Adrenal gland (tissue), 9 donors: ENCODE measurements at regions not wholly inside any gene's neighbourhood (a gene's known extent, or its start where the extent isn't known, plus 50 kb on each side); places are given as distances from the start of the nearest gene placed in this dataset.

Experiments
- DNase-seq, 7 donors: peaks; one replicate each; pipeline ENCODE4 v3.0.0-alpha.2; 2019 to 2020
- H3K27ac ChIP-seq, 5 donors: fragments of 200-600 bp; sonication (generic) in 4 of 5; 1 replicate in 3 of 5; 2 replicates in 2 of 5; pipeline versions ENCODE4 v1.5.1 to v1.8.0; 2016 to 2020; ENCODE audit warnings: mild to moderate bottlenecking in 1 of 5
- H3K27me3 ChIP-seq: fragments of 200-600 bp; 2 replicates; pipeline ENCODE4 v1.8.0; 2021
- H3K36me3 ChIP-seq, 2 donors: fragments of 200-600 bp; replicated peaks in 1 of 2; 1 replicate in 1 of 2; 2 replicates in 1 of 2; pipeline versions ENCODE4 v1.5.1 to v1.8.0; 2018 to 2022
- H3K4me1 ChIP-seq, 2 donors: fragments of 200-600 bp; replicated peaks in 1 of 2; 1 replicate in 1 of 2; 2 replicates in 1 of 2; pipeline versions ENCODE4 v1.5.1 to v1.8.0; 2018 to 2021
- H3K4me3 ChIP-seq, 4 donors: fragments of 200-600 bp; sonication (generic) in 3 of 4; one replicate each; pipeline ENCODE4 v1.5.1; 2016 to 2018
- H3K9me3 ChIP-seq, 3 donors: fragments of 200-600 bp; sonication (generic) in 1 of 3; replicated peaks in 1 of 3; 1 replicate in 2 of 3; 2 replicates in 1 of 3; pipeline versions ENCODE4 v1.5.1 to v1.8.0; 2016 to 2021
- POLR2A ChIP-seq, 2 donors: fragments of 450-650 bp; IDR thresholded peaks; one replicate each; pipeline ENCODE4 v1.6.1; 2017; ENCODE audit warnings: antibody characterized with exemption in 2 of 2, mild to moderate bottlenecking in 2 of 2, moderate library complexity in 1 of 2
- WGBS, 4 donors: extraction: QIAGEN DNeasy Blood & Tissue Kit in 2 of 4; methylation state at CpG; one replicate each; pipeline versions ENCODE4 v1.1.5 to v1.1.7; 2013 to 2017; 5-methylcytosine and 5-hydroxymethylcytosine counted together
- intact Hi-C, 2 donors: fragments of 100-400 bp; cut with DNase I; formaldehyde crosslinking; loops; one replicate each; pipeline versions ENCODE4 v1.14.1 to v1.15.0; 2022 to 2023
- TF ChIP-seq, protein P1 (sequence below), 6 experiments: fragments of 450-650 bp in 4 of 6; fragments of 200-600 bp in 2 of 6; sonication (generic) in 1 of 6; IDR thresholded peaks; 1 replicate in 5 of 6; 2 replicates in 1 of 6; pipeline versions ENCODE4 v1.5.1 to v1.8.0; 2016 to 2021; ENCODE audit warnings: antibody characterized with exemption in 6 of 6, mild to moderate bottlenecking in 2 of 6, moderate library complexity in 1 of 6
- donor health status: healthy with polysubstance abuse.
- donor health status: Bipolar disorder and iron deficiency.
- donor health status: DM: yes; HTN: yes; CAD: no.
- donor health status: DM: no; HTN: no; CAD: no.
- donor health status: DM: no; HTN: no; CAD: no.

- WGBS, 4 donors, result 73 to 83% (median 78%) methylated on average over 7 of the region's 7 CpGs
- intact Hi-C loops, result no loop called here
- peaks cover 3% of the 10 kb centered on the region for H3K27me3 ChIP-seq
- no peak for TF ChIP-seq POLR2A (IDR thresholded peaks at IDR 0.05)
- TF ChIP-seq, protein P1, sequence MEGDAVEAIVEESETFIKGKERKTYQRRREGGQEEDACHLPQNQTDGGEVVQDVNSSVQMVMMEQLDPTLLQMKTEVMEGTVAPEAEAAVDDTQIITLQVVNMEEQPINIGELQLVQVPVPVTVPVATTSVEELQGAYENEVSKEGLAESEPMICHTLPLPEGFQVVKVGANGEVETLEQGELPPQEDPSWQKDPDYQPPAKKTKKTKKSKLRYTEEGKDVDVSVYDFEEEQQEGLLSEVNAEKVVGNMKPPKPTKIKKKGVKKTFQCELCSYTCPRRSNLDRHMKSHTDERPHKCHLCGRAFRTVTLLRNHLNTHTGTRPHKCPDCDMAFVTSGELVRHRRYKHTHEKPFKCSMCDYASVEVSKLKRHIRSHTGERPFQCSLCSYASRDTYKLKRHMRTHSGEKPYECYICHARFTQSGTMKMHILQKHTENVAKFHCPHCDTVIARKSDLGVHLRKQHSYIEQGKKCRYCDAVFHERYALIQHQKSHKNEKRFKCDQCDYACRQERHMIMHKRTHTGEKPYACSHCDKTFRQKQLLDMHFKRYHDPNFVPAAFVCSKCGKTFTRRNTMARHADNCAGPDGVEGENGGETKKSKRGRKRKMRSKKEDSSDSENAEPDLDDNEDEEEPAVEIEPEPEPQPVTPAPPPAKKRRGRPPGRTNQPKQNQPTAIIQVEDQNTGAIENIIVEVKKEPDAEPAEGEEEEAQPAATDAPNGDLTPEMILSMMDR (IDR thresholded peaks at IDR 0.05), result no peak
- H3K4me3 ChIP-seq, result no peak overlapping the region
- H3K9me3 ChIP-seq, result no peaks in the 10 kb centered on the region
- no peaks in the 10 kb centered on the region for H3K4me1 ChIP-seq
- H3K27ac ChIP-seq, result no peak overlapping the region
- no peaks in the 10 kb centered on the region for H3K36me3 ChIP-seq
- no peak for DNase-seq
Measured at GRCh38 chr5:61970218-61970617, 335.8 kb upstream of the KIF2A start.

DNA sequence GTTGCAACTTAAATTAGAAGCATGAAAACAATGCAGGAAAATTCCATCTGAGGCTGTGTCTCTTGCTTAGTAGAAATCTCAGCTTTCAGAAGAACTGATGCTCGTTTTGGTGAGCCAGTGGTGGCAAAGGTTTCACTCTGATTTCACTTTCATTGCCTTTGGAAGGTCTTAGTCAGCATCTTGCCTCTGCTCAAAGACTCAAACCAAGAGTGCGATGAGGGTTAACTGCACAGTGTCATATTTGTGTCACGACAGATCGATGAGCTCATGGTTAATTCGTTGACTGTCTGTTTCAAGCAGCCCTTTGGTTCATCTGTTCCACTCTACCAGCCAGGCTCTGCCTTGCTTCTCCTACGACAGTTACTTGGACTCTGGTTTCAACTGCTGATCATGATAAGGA, 331.3 kb upstream of the KIF2A start:
- 65 to 75% (median 73%) methylated on average over 6 of the region's 6 CpGs for WGBS, 4 donors
- intact Hi-C loops, result no loop called here
- Histone ChIP-seq H3K36me3 (no peaks in the 10 kb centered on the region), H3K4me1 (no peaks in the 10 kb centered on the region), H3K27ac (no peak overlapping the region), H3K9me3 (no peaks in the 10 kb centered on the region), H3K27me3 (no peaks in the 10 kb centered on the region), H3K4me3 (no peak overlapping the region)
- no peak for DNase-seq
- no peak for TF ChIP-seq POLR2A (IDR thresholded peaks at IDR 0.05)
- TF ChIP-seq, protein P1 (IDR thresholded peaks at IDR 0.05), result no peak

- intact Hi-C loops, result no loop called here
- TF ChIP-seq POLR2A (IDR thresholded peaks at IDR 0.05), result no peak
- TF ChIP-seq, protein P1 (IDR thresholded peaks at IDR 0.05), result no peak
- DNase-seq, result no peak
- H3K27me3 ChIP-seq, result no peaks in the 10 kb centered on the region
- 56 to 72% (median 65%) methylated on average over 6 of the region's 6 CpGs for WGBS, 4 donors
- no peaks in the 10 kb centered on the region for H3K4me1 ChIP-seq
- H3K27ac ChIP-seq, result no peak overlapping the region
- H3K4me3 ChIP-seq, result no peak overlapping the region
- no peaks in the 10 kb centered on the region for H3K9me3 ChIP-seq
- no peaks in the 10 kb centered on the region for H3K36me3 ChIP-seq
Measured at GRCh38 chr5:61981886-61982285, 324.1 kb upstream of the KIF2A start.

GRCh38 chr5:61991430-61991829, 314.6 kb upstream of the KIF2A start:
- H3K9me3 ChIP-seq, result no peaks in the 10 kb centered on the region
- no peak overlapping the region for H3K27ac ChIP-seq
- no peak overlapping the region for H3K4me3 ChIP-seq
- no peaks in the 10 kb centered on the region for H3K4me1 ChIP-seq
- no peak for DNase-seq
- H3K27me3 ChIP-seq, result no peaks in the 10 kb centered on the region
- intact Hi-C loops, result no loop called here
- 69 to 87% (median 85%) methylated on average over 4 of the region's 4 CpGs for WGBS, 4 donors
- H3K36me3 ChIP-seq, result no peaks in the 10 kb centered on the region
- TF ChIP-seq, protein P1 (IDR thresholded peaks at IDR 0.05), result no peak
